ENCODE measurements at regions not wholly inside any gene's neighbourhood (a gene's known extent, or its start where the extent isn't known, plus 50 kb on each side); places are given as distances from the start of the nearest gene placed in this dataset.

- TF ChIP-seq ZBTB33 (IDR thresholded peaks at IDR 0.05; ENCODE audit: extremely low read depth, insufficient replicate concordance, low read length) (no peak), YY1 (IDR thresholded peaks at IDR 0.05; ENCODE audit: extremely low read depth, insufficient replicate concordance, low read depth, low read length) (no peak), EGR1 (IDR thresholded peaks at IDR 0.05; ENCODE audit: low read depth) (no peak), FOSL1 (IDR thresholded peaks at IDR 0.05; ENCODE audit: low read depth) (no peak), EZH2phosphoT487 (IDR thresholded peaks at IDR 0.05; ENCODE audit: borderline replicate concordance) (no peak)
Observed at GRCh38 chr9:94017939-94018531, 62.9 kb upstream of the BARX1 start (continued).

GRCh38 chr9:94016744-94017143 lies 61.6 kb upstream of the BARX1 start:
- DNase-seq (ENCODE audit: low read depth, low spot score) (no peak), ATAC-seq (no peak)
- ChIA-PET RAD21 (ENCODE audit: low non-redundant PET in 1 of 2, low total read pairs in 2 of 2, uncharacterized antibody in 2 of 2, unreplicated experiment in 2 of 2) (no interaction called here), POLR2A (no interaction called here), CTCF (interaction anchor here (1.4 kb wide), 1 partner anchor 14 kb away, joined by 3 read pairs; no protein-coding TSS in a partner anchor)
- Histone ChIP-seq H3K36me3 (ENCODE audit: control insufficient read depth in 1 of 2, insufficient read depth in 2 of 2, low read length in 2 of 2) (no peaks in the 10 kb centered on the region), H2AFZ (ENCODE audit: low read depth, low read length, poor library complexity, severe bottlenecking) (no peak overlapping the region), H3K79me2 (ENCODE audit: insufficient read depth, low read length) (no peaks in the 10 kb centered on the region), H3K9me3 (ENCODE audit: control insufficient read depth in 1 of 2, insufficient read depth in 1 of 2, low read depth in 1 of 2, low read length in 2 of 2) (no peaks in the 10 kb centered on the region), H3K27me3 (ENCODE audit: insufficient read depth, low read length) (no peaks in the 10 kb centered on the region), H3K27ac (ENCODE audit: low read depth, low read length) (no peak overlapping the region), H4K20me1 (ENCODE audit: insufficient read depth) (no peaks in the 10 kb centered on the region), H3K4me3 (replicated peaks in 1 of 2; ENCODE audit: low read depth in 1 of 2, low read length in 2 of 2) (no peak overlapping the region), H3K4me2 (ENCODE audit: low read length) (no peak overlapping the region), H3K9me2 (ENCODE audit: insufficient read depth) (no peaks in the 10 kb centered on the region), H3K4me1 (ENCODE audit: control insufficient read depth in 1 of 2, insufficient read depth in 2 of 2, low read length in 2 of 2) (no peaks in the 10 kb centered on the region), H3K9ac (ENCODE audit: low read length) (no peak overlapping the region)
- TF ChIP-seq YY1 (IDR thresholded peaks at IDR 0.05; ENCODE audit: extremely low read depth, insufficient replicate concordance, low read depth, low read length) (no peak), SIN3A (IDR thresholded peaks at IDR 0.05; ENCODE audit: low read depth) (no peak), TCF7L2 (IDR thresholded peaks at IDR 0.05; ENCODE audit: borderline replicate concordance, extremely low read depth, insufficient read depth, insufficient read length) (no peak), POLR2A (IDR thresholded peaks at IDR 0.05; ENCODE audit: borderline replicate concordance, extremely low read depth, insufficient read depth, insufficient read length) (no peak)
- no TSS peak for BruUV-seq (replicated peaks)
- intact Hi-C loops (cut with micrococcal nuclease): loop anchor here (10.0 kb wide), 1 partner anchor 588 kb away; no protein-coding TSS in a partner anchor
